ENCODE measurements at regions not wholly inside any gene's neighbourhood (a gene's known extent, or its start where the extent isn't known, plus 50 kb on each side); places are given as distances from the start of the nearest gene placed in this dataset.
A peak's percentile ranks its signal among the peaks of the same experiment; 100 is the strongest.
"Not testable (repeated sequence)": the region's sequence is repeated elsewhere in the genome, so short reads cannot be mapped to it uniquely, and the experiment has no call there.

DNA sequence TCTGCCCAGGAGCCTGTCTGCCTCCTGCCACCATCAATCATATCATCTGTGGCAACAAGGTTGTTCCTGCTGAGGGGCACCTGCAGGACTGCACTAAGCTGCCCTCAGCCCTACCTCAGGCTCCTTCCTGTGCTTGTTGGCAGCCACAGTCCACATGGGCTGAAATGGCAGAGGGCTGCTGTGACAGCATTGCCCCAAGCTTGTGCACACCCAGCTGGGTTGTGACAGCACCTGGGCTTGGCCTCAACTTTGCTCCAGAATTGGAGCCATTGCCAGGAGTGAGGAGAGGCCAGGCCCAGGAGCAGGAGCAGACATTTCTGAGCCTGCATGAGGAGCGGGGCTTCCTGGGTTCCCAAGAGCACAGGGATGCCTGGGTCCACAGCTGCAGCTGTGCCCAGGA lies 340.9 kb upstream of the CHRM2 start:
- no peak for DNase-seq

GRCh38 chr7:136526408-136527105 lies 341.9 kb upstream of the CHRM2 start:
- DNase-seq: no peak

DNA sequence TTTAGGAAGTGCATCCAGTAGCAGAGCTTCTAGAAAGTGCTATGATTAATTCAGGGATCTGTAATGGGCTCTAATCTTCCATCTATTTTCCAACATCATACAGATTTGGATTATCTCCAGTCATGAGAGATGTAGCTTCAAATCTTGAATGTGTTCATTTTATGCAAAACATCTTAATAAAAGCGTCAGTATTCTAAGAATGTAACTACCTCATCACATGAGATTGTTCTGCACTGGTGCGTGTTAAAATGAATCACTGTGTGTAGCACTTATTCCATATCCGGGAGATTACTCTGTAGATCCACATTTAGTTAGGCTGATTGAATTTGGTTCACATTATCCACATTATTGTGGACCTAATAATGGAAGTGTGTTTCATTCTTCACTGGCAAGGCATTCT lies 344.9 kb upstream of the CHRM2 start:
- DNase-seq: no peak

DNA sequence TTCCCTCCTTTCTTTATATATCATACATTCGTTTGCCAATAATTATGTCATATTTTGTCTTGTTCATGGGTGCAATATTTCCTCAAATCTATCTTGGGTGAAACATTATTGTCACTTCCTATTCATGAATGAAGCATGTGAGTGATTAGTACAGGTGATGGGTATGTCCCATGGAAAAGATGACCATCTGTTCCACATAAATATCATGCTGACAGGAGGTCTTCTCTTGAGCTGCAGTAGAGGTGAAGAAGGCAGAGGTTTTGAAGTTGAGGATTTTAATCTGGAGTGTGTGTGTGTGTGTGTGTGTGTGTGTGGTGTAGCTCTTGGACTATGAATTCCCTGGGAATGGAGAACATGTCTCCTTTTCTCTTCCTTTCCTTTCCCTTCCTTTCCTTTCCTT lies 350.5 kb upstream of the CHRM2 start:
- no peak for DNase-seq

DNA sequence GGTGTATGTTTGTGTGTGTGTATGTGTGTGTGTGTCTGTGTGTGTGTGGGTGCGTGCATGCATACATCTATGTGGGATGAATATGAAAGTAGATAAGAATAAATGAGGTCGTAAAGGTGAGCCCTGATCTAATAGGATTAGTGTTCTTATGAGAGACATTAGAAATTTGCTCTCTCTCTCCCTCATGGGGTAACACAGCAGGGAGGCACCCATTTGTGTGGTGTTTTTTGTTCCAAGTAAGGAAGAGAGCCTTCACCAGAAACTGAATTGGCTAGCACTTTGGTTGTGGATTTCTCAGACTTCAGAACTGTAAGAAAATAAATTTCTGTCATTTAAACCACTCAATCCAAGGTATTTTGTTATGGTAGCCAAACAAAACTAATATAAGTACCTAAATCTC lies 353.7 kb upstream of the CHRM2 start:
- DNase-seq: no peak

DNA sequence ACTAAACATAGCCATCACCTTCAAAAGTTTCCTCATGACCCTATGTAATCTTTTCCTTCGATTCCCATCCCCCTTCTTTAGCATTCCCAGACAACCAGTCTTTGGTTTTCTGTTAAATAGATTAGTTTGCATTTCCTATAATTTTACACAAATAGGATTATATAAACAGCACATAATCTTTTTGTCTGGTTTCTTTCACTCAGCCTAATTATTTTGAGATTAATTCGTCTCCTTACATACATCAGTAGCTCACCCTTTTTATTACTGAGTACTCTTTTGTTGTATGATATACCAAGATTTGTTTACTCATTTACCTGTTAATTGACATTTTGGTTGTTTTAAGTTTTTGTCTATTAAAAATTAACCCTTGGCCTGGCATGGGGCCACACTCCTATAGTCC lies 354.7 kb upstream of the CHRM2 start:
- no peak for DNase-seq

DNA sequence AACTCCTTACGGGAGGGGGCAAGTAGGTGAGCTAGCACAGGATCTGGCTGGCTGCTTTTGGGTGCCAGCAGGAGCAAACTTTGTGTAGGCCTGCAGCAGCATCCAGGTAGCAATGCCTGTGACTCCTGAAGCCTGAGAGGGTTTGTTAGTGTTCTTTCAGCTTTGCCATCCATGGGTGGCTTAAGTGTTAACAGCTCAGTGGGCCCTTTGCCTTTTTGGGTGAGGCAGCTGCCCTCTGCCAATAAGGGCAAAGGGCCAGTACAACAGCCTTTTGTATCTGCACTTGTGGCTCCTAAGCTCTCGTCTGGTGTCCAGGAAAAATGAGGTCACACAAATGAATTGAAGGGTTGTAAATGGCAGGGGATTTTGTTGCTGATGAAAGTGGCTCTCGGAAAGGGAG lies 359.0 kb upstream of the CHRM2 start:
- DNase-seq: no peak

DNA sequence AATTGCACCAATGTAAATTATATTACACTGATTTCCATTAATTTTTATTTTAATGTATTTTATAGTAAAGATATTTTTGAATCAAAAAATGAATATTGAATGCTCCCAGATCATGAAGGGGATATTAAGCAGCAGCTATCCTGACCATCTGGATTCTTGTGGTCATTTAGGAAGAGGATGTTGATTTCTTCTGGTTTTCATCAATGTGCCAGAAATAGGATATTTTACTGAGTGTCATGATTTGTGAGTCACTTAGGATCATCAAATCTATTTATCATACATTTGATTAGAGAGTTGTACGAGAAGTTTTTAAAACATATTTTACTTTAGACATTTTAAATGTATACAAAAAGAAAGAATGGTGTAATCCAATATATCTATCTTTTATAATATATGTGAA lies 366.3 kb upstream of the CHRM2 start:
- DNase-seq: no peak

- no peak for DNase-seq
These were observed 367.3 kb upstream of the CHRM2 start for GRCh38 chr7:136501151-136501550.

DNA sequence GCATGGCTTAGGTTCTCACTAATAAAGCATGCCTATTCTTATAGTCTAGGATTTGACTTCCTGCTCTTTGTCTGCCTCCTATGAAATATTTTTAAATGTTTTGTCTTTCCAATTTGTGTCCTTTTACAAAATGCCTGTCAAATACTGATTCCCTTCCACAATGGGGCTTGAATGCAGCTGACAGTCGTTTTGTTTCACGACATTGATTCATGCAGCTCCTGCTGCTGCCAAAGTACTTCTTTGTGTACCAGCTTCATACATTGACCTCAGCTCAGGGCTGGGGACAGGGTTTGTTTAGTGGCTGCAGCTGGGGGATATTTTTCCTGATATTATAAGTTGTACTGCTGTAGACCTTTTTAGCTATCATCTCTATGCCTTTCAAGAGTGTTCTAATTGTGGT lies 371.9 kb upstream of the CHRM2 start:
- DNase-seq: no peak

DNA sequence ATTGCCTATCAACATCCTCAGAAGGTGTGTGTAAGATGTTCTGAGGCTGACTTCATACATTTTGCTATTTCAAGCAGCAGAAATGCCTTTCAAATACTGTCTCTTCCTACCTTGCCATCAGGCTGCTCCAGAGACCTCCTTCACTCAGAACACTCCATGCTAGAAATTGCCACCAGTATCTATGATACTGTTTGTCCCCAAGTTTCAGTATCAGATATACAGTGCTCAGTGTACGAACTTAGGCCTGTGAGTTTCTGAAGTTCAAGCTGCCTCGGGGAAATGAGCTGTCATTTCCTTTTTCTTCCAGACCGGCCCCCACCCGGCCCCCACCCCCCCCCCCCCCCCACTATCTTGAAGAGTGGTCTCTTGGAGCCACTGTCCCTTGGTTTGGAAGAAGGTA lies 373.4 kb upstream of the CHRM2 start:
- no peak for DNase-seq

GRCh38 chr7:136492366-136492765 lies 376.1 kb upstream of the CHRM2 start:
- DNase-seq: no peak

DNA sequence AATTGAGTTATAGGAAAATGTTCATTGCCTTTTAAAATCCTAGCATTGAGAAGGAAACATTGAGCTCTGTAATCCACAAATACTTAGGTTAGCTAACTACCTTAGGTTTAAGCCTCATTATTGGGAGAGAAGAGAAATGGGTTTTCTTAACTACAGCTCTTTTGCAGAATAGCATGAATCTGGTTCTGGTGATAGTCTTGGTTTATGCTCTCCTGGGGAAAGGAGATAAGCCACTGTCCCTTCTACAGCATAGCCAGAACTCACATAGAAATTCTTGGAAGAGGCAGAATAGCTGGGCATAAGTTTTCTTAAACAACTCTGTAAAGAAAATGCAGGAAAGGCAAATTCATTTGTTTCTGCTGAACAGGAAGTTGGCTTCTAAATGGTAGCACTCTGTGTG lies 378.6 kb upstream of the CHRM2 start:
- DNase-seq: no peak

DNA sequence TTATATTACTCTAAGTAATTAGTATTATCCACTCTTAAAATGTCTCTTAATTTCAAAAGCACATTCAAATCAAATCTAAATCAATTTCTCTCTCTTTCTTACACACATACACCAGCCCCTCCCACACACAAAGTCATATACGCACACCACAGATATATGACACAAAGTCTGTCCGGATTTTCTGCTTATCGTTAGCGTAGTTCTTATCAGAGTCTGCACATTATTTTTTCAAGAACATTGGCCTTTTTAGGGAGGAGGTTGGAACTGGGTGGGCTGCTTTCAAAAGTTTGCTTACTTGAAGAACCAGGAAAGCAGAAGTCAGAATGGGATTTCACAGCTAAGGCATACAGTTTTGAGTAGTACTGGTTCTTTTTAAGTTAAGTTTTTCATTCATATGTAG lies 387.6 kb upstream of the CHRM2 start:
- DNase-seq: no peak

- no peak for DNase-seq
These were observed 388.5 kb upstream of the CHRM2 start for GRCh38 chr7:136479922-136480321.

GRCh38 chr7:136470179-136470578 lies 398.3 kb upstream of the CHRM2 start:
- DNase-seq: no peak

DNA sequence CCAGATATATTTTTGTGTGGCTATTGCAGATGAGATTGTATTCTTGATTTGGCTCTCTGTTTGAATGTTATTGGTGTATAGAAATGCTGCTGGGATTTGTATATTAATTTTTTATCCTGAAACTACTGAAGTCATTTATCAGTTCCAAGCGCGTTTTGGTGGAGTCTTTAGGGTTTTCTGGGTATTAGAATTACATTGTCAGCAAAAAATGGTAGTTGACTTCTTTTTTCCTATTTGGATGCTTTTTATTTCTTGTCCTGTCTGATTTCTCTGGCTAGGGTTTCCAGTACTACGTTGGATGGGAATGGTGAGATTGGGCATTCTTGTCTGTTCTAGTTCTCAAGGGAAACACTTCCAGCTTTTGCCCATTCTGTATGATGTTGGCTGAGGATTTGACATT lies 415.5 kb upstream of the CHRM2 start:
- no peak for DNase-seq

GRCh38 chr7:136446751-136447150 lies 421.7 kb upstream of the CHRM2 start:
- no peak for DNase-seq

DNA sequence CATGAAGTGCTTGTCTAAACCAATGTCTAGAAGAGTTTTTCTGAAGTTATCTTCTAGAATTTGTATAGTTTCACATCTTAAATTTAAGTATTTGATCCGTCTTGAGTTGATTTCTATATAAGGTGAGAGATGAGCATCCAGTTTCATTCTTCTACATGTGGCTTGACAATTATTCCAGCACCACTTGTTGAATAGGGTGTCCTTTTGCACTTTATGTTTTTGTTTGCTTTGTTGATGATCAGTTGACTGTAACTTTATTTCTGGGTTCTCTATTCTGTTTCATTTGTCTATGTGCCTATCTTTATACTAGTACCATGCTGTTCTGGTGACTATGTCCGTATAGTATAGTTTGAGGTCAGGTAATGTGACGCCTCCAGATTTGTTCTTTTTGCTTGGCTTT lies 426.6 kb upstream of the CHRM2 start:
- DNase-seq: no peak

- DNase-seq: not testable (repeated sequence)
These were observed 436.7 kb upstream of the CHRM2 start for GRCh38 chr7:136431736-136432135.

- no peak for DNase-seq
These were observed 444.4 kb upstream of the CHRM2 start for GRCh38 chr7:136424058-136424457.

DNA sequence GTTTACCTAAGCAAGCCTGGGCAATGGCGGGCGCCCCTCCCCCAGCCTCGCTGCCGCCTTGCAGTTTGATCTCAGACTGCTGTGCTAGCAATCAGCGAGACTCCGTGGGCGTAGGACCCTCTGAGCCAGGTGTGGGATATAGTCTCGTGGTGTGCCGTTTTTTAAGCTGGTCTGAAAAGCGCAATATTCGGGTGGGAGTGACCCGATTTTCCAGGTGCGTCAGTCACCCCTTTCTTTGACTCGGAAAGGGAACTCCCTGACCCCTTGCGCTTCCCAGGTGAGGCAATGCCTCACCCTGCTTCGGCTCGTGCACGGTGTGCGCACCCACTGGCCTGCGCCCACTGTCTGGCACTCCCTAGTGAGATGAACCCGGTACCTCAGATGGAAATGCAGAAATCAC lies 442.6 kb upstream of the MTPN start:
- DNase-seq: not testable (repeated sequence)

- DNase-seq: no peak
These were observed 435.8 kb upstream of the MTPN start for GRCh38 chr7:136412952-136413351.

DNA sequence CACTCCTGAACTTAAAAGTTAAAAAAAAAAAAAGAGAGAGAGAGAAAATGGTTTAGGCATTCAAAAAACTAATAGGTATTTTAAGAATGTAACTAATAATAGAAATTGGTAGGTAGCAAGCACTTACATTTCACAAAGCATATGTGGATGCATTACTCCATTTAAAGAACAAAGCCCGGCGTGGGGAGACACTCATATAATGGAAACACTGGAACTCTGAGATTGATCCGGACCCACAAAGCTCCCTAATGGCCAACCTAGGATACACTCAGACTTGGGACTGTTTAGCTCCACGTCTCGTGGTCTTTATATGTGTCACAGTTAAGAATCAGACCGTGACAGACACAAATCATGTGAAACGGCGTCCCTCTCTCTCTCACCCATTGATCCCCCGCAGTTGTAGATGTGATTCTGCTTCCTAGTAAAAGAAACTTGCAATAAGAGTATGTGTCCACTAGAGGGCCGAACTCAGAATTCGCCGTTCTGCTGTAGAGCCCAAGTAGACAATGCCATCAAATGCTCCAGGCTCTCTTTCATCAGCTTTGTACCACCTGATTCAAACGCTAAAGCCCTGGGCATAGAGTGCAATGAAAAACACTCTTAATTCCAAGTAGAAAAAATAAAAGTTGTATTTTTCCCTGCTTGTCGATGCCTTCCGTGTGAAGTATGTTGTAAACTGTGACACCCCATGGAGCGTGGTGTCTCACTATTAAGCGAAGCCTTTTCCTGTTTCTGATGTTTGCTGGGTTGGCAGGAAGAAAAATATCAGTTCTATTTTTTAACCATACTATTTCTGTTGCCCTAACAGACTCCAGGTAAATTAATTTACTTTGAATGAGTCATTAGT lies 429.0 kb upstream of the MTPN start:
- DNase-seq: peak; percentile 43

GRCh38 chr7:136403591-136403990 lies 426.4 kb upstream of the MTPN start:
- DNase-seq: no peak

All from NCI-H1436 treated with DMSO at 0.1 percent for 48 hours (cell line).